HG03571 (cell line): ENCODE measurements at regions not wholly inside any gene's neighbourhood (a gene's known extent, or its start where the extent isn't known, plus 50 kb on each side); places are given as distances from the start of the nearest gene placed in this dataset.

Experiments
- ATAC-seq: cut with Tn5 transposase; IDR thresholded peaks from one replicate; pipeline ENCODE4 v1.9.1; 2021; ENCODE audit not compliant: unreplicated experiment

DNA sequence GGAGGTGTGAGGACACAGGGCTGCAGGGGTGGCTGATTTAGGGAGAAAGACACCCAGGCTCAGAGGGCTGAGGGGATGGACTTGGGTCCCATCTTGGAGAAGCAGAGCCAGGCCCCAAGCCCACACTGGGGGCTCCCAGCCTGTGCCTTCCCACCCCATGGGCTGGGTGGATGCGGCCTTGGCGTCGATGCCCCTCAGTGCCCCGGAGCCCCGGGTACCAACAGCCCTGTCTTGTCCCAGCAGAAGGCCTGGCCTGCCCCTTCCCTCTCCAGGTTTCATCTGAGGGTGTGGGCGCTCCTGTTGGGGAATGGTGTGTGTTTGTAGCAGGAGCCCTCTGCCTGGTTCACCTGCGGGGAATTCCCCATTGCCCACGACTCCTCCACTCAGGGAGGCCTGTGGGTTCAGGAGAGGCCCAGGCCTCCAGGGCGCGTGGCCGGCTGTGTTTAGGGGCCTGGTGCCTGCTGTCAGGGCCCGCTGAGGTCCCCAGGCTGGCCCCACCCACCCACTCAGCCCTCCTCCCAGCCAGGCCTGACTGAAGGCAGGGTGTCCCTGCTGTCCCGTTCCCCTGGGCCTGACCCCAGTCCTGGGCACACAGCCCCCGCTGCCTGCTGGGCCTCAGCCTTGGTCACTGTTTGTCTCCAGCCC, 51.1 kb upstream of the BEGAIN start:
- no peak for ATAC-seq

DNA sequence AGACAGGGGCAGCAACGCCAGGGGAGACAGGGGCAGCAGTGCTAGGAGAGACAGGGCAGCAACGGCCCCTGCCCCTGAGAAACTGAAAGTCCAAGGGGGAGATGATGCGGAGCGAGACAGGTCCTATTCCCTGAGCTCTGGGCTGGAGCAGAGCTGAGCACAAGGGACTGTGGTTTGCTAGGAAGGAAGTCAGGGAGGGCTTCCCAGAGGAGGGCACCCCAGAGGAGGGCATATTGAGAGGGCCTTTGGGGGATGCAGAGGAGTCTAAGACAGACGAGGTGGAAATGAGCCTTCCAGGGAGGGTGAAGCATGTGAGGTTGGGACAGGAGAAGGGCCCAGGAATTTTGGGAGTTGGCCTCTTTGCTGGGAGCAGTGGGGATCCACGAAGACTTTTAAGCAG, 52.1 kb upstream of the BEGAIN start:
- no peak for ATAC-seq

DNA sequence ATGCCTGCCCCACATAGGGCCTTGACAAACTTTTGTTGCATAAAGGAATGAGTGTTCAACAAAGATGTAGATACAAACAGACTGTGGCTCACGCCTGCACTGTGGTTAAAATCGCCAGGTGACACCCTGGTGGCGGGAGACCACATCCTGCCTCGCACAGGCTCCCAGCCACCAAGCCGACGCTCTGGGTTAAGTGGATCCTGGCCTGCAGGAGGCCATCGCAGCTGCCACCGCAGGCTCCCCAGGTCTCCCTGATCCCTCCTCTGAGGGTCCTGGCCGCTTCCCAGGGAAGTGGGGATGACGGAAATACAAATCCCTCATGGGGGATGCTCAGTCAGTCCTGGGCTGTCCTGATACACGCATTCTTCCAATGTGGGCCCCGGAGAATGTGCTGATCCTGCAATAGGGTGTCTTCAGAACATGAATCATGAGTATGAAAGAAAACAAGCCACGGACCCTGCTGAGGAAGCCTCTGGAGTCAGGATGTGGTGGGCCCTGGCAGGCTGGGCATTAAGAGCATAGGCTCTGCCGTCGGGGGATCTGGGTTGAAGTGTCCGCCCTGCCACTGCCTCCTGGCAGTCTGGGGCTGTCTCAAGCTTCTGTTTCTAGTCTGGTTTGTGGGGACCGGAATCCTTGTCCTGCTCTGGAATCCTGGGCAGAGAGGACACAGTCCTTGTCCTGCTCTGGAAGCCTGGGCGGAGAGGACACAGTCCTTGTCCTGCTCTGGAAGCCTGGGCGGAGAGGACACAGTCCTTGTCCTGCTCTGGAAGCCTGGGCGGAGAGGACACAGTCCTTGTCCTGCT, 53.5 kb upstream of the BEGAIN start:
- peak; percentile 96 for ATAC-seq

- ATAC-seq: no peak
Observed at GRCh38 chr14:100641274-100641860, 54.1 kb upstream of the BEGAIN start.

DNA sequence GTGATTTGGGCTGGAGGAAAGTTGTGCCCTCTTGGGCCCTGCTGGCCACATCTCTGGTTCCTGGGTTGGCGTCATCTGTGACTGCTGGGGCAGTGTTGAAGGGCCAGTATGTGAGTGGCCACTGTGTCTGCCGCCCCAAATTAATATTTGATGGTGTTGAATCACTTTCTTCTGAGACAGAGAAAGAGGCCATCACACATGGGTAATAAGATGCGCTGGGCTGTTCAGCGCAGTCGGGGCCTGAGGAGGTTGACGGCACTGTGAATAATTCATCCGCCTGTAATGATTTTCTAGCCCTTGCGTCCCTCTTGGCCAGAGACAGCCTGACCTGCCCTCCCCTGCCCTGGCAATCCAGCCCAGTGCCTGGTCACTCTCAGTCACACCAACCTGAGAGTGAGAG, 56.2 kb upstream of the BEGAIN start:
- ATAC-seq: no peak

GRCh38 chr14:100644383-100644782, 57.2 kb upstream of the BEGAIN start:
- ATAC-seq: no peak

DNA sequence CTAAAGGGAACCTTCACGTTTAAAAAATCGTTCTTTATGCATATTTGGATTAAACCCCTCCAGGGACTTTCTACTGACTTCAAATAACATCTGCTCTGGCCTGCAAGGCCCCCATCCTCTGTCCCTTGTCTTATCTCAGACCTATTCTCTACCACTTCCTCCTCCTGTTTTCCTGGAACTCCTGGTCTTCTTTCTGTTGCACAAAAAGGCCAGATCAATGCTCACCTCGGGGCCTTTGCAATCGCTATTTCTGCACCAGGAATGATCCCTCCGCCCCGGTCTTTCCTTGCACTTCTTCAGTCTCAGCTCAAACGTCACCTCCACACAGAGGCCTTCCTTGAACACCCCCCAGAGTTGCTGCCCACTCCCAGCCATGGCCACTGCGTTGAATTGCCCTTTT, 57.6 kb upstream of the BEGAIN start:
- ATAC-seq: no peak

DNA sequence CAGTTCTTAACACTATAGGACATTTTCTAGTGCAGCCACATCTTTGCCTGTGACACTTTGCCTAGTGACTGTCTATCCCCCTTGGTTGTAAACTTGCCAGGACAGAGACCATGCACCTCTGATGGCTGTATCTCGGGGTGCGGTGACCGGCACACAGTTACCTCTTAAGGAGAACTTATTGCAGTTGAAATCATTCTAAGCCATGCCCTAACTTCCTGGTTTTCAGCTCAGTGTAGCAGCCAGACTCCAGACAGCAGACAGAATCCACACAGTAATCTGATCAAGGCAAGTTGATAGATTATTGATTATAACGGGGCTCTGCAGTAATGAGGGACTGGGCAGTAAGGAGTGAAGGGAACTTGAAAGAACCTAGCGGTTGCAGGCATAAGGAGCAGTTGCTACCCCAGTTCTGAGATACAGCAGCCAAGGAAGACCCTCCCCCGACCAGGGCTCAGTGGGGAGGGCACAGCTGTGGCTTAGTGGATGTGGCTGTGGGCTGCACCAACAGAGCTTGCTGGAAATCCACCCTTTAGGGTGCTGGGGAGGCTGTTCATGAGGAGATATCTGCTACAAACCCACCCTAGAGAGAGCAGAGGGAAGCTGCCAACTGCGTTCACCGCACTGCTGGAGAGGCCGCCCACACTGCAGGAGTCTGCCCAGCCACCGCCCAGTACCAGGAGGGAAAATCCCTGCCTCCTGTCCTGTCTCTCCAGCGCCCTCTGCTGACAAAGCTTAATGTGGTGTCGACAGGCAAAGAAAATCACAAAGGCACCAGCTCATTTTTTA, 58.2 kb upstream of the BEGAIN start:
- ATAC-seq: no peak

DNA sequence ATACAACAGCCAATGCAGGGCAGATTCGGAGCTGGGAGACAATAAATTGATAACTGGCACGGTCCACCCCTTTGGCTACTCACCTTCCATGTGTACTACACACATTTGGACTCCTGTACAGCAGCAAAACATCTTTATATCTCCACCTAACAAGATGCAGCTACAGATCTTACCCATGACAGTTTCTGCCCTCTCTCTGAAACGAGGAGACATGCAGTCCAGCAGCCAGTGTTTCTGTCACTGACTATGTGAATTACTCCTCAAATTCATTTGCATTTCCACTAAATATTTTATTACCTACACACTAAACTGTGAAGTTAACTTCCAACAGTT, 58.7 kb upstream of the BEGAIN start:
- ATAC-seq: no peak

GRCh38 chr14:100648474-100649172, 61.4 kb upstream of the BEGAIN start:
- ATAC-seq: no peak

- no peak for ATAC-seq
Observed at GRCh38 chr14:100649173-100649519, 61.9 kb upstream of the BEGAIN start.

GRCh38 chr14:100651999-100652508, 64.8 kb upstream of the BEGAIN start:
- no peak for ATAC-seq

DNA sequence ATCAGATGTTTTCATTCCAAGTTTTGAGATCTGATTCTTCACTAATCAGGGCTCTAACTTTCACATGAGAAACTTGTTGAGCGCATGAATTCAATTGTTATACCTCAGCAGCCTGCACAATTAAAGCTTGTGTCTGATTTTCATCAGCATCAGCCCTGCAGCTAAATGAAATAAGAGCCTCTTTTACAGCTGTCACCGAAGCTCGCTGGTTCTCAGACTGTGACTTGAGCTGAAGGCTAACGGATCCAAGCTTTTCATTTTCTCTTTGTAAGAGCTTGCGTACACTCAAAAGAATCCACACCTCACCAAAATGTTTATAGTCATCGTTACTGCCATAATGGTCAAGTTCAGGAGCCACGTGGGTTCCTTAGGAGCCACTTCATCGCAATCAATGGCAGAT, 65.5 kb upstream of the BEGAIN start:
- ATAC-seq: no peak

DNA sequence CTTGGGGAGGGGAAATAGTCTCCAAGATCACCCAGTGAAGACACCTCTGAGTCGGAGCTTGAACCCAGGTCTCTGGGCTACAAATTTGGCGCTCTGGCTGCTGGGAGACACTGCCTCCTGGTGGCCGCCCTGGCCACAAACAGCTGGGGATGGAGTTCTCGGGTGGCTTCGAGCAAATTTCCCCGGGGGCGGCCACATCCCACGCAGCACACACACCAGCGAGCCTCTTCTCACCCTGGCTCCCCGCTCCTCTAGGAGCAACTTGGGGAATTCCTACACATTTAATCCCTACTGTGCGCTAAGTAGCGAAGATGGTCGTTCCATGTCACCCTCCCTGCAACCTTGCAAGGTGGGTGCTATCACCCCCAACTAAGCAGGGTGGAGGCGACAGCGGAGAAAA, 66.2 kb upstream of the BEGAIN start:
- ATAC-seq: no peak

- no peak for ATAC-seq
Observed at GRCh38 chr14:100654025-100654813, 67.0 kb upstream of the BEGAIN start.

GRCh38 chr14:100654814-100655740, 67.9 kb upstream of the BEGAIN start:
- no peak for ATAC-seq

DNA sequence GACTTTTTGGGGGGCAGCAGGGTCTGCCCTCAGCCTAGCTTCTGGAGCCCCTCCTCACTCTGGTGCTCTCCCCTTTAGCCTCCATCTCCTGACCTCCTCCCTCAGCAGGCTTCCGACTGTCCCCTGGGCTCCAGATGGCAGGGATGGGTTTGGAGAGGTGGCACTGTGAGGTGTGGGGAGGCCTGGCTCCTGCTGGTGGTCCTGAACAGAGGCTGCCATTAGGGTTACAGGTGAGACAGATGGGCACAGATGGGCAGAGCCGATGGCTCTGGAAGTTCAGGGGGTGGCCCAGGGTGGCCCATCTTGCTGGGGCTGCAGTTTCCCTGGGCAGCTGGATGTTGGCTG, 68.5 kb upstream of the BEGAIN start:
- ATAC-seq: no peak

GRCh38 chr14:100656996-100657395, 69.7 kb upstream of the DLK1 start:
- ATAC-seq: no peak

- no peak for ATAC-seq
Observed at GRCh38 chr14:100657780-100658179, 68.9 kb upstream of the DLK1 start.
